A549 (cell line): ENCODE measurements at regions not wholly inside any gene's neighbourhood (a gene's known extent, or its start where the extent isn't known, plus 50 kb on each side); places are given as distances from the start of the nearest gene placed in this dataset.
A peak's percentile ranks its signal among the peaks of the same experiment; 100 is the strongest.

ENCODE experiments used
- ATAC-seq, 2 experiments: fragments of 200-7000 bp in 1 of 2; fragments of >200 bp in 1 of 2; cut with Nextera tagmentation in 1 of 2; cut with Tn5 transposase in 1 of 2; 3 replicates each; pipeline versions ENCODE4 v1.8.0 to v1.9.1; 2018 to 2020; ENCODE audit warnings: mild to moderate bottlenecking in 1 of 2, moderate library complexity in 1 of 2
- CTCF ChIA-PET: fragments of 300-600 bp; sonication (Branson Sonifier 250); formaldehyde crosslinking; extraction: SDS; loops from one replicate; lab custom pipeline; 2021; ENCODE audit warnings: antibody characterized with exemption, inconsistent platforms; lab: Yijun Ruan, JAX
- POLR2A ChIA-PET: fragments of 350-600 bp; formaldehyde crosslinking; extraction: SDS; loops from one replicate; lab custom pipeline; 2021; ENCODE audit warnings: antibody characterized with exemption, inconsistent platforms; lab: Yijun Ruan, JAX
- DNase-seq, 2 experiments: peaks; one replicate each; pipeline versions ENCODE4 v3.0.0 to v3.0.0-alpha.2; 2011 to 2016; ENCODE audit warnings: low read depth in 1 of 2, low spot score in 1 of 2
- FAIRE-seq: peaks from 2 replicates; lab custom pipeline; 2011; peaks lifted over from hg19 to GRCh38; lab: Jason Lieb, UNC
- H3K27ac ChIP-seq, 2 experiments: fragments of >200 bp; sonication (Bioruptor Twin); formaldehyde crosslinking; 3 replicates each; pipeline ENCODE4 v1.5.1; 2016 to 2017
- H3K4me1 ChIP-seq: fragments of >200 bp; sonication (Bioruptor Twin); formaldehyde crosslinking; 3 replicates; pipeline ENCODE4 v1.6.1; 2016
- H3K4me2 ChIP-seq: fragments of >200 bp; sonication (Bioruptor Twin); formaldehyde crosslinking; 3 replicates; pipeline ENCODE4 v1.6.1; 2016
- H3K4me3 ChIP-seq: fragments of >200 bp; sonication (Bioruptor Twin); formaldehyde crosslinking; 3 replicates; pipeline ENCODE4 v1.5.1; 2016
- H3K9me3 ChIP-seq: fragments of >200 bp; sonication (Bioruptor Twin); formaldehyde crosslinking; 3 replicates; pipeline ENCODE4 v1.6.1; 2016
- BHLHE40 ChIP-seq: IDR thresholded peaks from 2 replicates; pipeline ENCODE4 v1.6.1; 2012; ENCODE audit warnings: low read depth, low read length, inconsistent platforms
- CBX2 ChIP-seq: fragments of 200-600 bp; sonication (generic); IDR thresholded peaks from 2 replicates; pipeline ENCODE4 v1.6.1; 2016; ENCODE audit warnings: low read depth, mild to moderate bottlenecking, borderline replicate concordance
- CBX8 ChIP-seq: fragments of 200-600 bp; sonication (generic); IDR thresholded peaks from 2 replicates; pipeline ENCODE4 v1.6.1; 2016
- EP300 ChIP-seq, 2 experiments: fragments of >200 bp; sonication (Bioruptor Twin); formaldehyde crosslinking; IDR thresholded peaks; 2 replicates in 1 of 2; 3 replicates in 1 of 2; pipeline ENCODE4 v1.6.1; 2016 to 2017
- ESRRA ChIP-seq: fragments of 150-350 bp; IDR thresholded peaks from 2 replicates; pipeline ENCODE4 v1.6.1; 2014; ENCODE audit warnings: mild to moderate bottlenecking, low read length, borderline replicate concordance
- FOSL2 ChIP-seq, 2 experiments: fragments of 450-650 bp in 1 of 2; fragments of >200 bp in 1 of 2; sonication (Bioruptor Twin) in 1 of 2; formaldehyde crosslinking; IDR thresholded peaks; 2 replicates each; pipeline versions ENCODE4 v1.5.0 to v1.6.1; 2016 to 2020; ENCODE audit warnings: mild to moderate bottlenecking in 1 of 2, moderate library complexity in 1 of 2
- FOXS1 ChIP-seq: fragments of 250-450 bp; sonication (Bioruptor Pico); IDR thresholded peaks from 2 replicates; pipeline ENCODE4 v1.5.0; 2020; ENCODE audit warnings: mild to moderate bottlenecking, moderate library complexity
- GATA3 ChIP-seq: IDR thresholded peaks from 2 replicates; pipeline ENCODE4 v1.6.1; 2012; ENCODE audit warnings: borderline replicate concordance
- HEYL ChIP-seq: fragments of 250-450 bp; sonication (Bioruptor Pico); IDR thresholded peaks from 2 replicates; pipeline ENCODE4 v1.8.0; 2021; ENCODE audit warnings: mild to moderate bottlenecking, moderate library complexity
- HOXA7 ChIP-seq: fragments of 250-450 bp; sonication (Bioruptor Pico); IDR thresholded peaks from 2 replicates; pipeline ENCODE4 v1.5.0; 2020; ENCODE audit warnings: mild to moderate bottlenecking, moderate library complexity
- JUNB ChIP-seq: fragments of >200 bp; sonication (Bioruptor Twin); formaldehyde crosslinking; IDR thresholded peaks from 2 replicates; pipeline ENCODE4 v1.6.1; 2016
- KDM5A ChIP-seq: fragments of 200-600 bp; sonication (generic); IDR thresholded peaks from 2 replicates; pipeline ENCODE4 v1.6.1; 2016; ENCODE audit warnings: antibody characterized with exemption, mild to moderate bottlenecking
- MAFK ChIP-seq: fragments of 450-650 bp; IDR thresholded peaks from 2 replicates; pipeline ENCODE4 v1.6.1; 2014; ENCODE audit not compliant: partially characterized antibody
- MYC ChIP-seq: IDR thresholded peaks from 2 replicates; pipeline ENCODE4 v1.6.1; 2012; ENCODE audit warnings: mild to moderate bottlenecking, inconsistent platforms, low read length, improper control_type of control experiment, borderline replicate concordance
- NFE2L2 ChIP-seq: fragments of 150-350 bp; conservative IDR thresholded peaks from 2 replicates; pipeline ENCODE4 v1.6.1; 2014; ENCODE audit warnings: low read length
- NR3C1 ChIP-seq: fragments of >200 bp; sonication (Bioruptor Twin); formaldehyde crosslinking; IDR thresholded peaks from 3 replicates; pipeline ENCODE4 v1.6.1; 2017
- POLR2A ChIP-seq: IDR thresholded peaks from 2 replicates; pipeline ENCODE4 v1.6.1; 2012; ENCODE audit warnings: mild to moderate bottlenecking, low read length
- RAD21 ChIP-seq, 2 experiments: fragments of >200 bp in 1 of 2; sonication (Bioruptor Twin) in 1 of 2; formaldehyde crosslinking in 1 of 2; IDR thresholded peaks in 1 of 2; conservative IDR thresholded peaks in 1 of 2; 2 replicates in 1 of 2; 3 replicates in 1 of 2; pipeline ENCODE4 v1.6.1; 2012 to 2018; ENCODE audit warnings: inconsistent platforms in 1 of 2
- RARB ChIP-seq: fragments of 250-450 bp; sonication (Bioruptor Pico); IDR thresholded peaks from 2 replicates; pipeline ENCODE4 v1.8.0; 2021; ENCODE audit warnings: mild to moderate bottlenecking, moderate library complexity
- RNF2 ChIP-seq: fragments of 200-600 bp; sonication (generic); IDR thresholded peaks from 2 replicates; pipeline ENCODE4 v1.6.1; 2016; ENCODE audit warnings: low read depth, mild to moderate bottlenecking, antibody characterized with exemption, moderate library complexity, borderline replicate concordance
- SMC3 ChIP-seq: fragments of >200 bp; sonication (Bioruptor Twin); formaldehyde crosslinking; IDR thresholded peaks from 3 replicates; pipeline ENCODE4 v1.6.1; 2018; ENCODE audit warnings: inconsistent platforms
- WGBS: methylation state at CpG from one replicate; pipeline ENCODE4 v1.1.6; 2017; ENCODE audit errors: missing lambda C conversion rate; 5-methylcytosine and 5-hydroxymethylcytosine counted together
- TF ChIP-seq, protein P1 (sequence below): fragments of 250-450 bp; sonication (Bioruptor Pico); IDR thresholded peaks from 2 replicates; pipeline ENCODE4 v1.5.0; 2020; ENCODE audit warnings: low read depth, mild to moderate bottlenecking, moderate library complexity
- TF ChIP-seq, protein P2 (sequence below): fragments of 250-450 bp; sonication (Bioruptor Pico); IDR thresholded peaks from 2 replicates; pipeline ENCODE4 v1.5.0; 2021; ENCODE audit warnings: mild to moderate bottlenecking, moderate library complexity, borderline replicate concordance

DNA sequence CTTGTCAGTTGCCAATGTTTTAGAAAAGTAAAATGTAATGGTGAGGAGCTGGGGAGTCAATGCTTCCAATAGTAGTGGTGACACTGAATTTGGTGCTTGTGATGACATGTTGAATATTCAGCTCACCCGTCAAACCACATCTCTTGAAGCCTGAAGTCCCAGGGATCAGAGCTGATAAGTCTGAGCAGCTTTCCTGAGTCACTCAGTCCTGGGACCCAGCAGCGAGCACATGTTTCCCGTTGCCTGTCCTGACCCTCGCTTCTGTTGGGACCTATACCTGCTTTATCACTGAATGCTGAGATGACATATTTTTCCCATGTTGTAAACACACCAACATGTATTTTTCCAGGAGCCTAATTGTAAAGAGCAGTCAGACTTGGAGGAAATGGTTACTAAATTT is 693.6 kb downstream of the QKI start:
- CTCF ChIA-PET = no interaction called here
- FAIRE-seq (no peak), ATAC-seq (no peak), DNase-seq (no peak)
- no peak overlapping the region for H3K27ac ChIP-seq
- no peak for TF ChIP-seq SMC3
- TF ChIP-seq POLR2A = no peak
- peak; percentile 21 for TF ChIP-seq MAFK
- no peak for TF ChIP-seq BHLHE40
- H3K9me3 ChIP-seq = no peaks in the 10 kb centered on the region
- no peak overlapping the region for H3K4me3 ChIP-seq
- H3K4me1 ChIP-seq = no peaks in the 10 kb centered on the region
- 56% methylated on average over 4 of the region's 4 CpGs for WGBS
- no peak overlapping the region for H3K4me2 ChIP-seq
- POLR2A ChIA-PET = no interaction called here

- H3K27ac ChIP-seq = no peak overlapping the region
- WGBS = 51% methylated on average over 9 of the region's 9 CpGs
- CTCF ChIA-PET = no interaction called here
Observed at GRCh38 chr6:164107297-164107995, 692.9 kb downstream of the QKI start.

DNA sequence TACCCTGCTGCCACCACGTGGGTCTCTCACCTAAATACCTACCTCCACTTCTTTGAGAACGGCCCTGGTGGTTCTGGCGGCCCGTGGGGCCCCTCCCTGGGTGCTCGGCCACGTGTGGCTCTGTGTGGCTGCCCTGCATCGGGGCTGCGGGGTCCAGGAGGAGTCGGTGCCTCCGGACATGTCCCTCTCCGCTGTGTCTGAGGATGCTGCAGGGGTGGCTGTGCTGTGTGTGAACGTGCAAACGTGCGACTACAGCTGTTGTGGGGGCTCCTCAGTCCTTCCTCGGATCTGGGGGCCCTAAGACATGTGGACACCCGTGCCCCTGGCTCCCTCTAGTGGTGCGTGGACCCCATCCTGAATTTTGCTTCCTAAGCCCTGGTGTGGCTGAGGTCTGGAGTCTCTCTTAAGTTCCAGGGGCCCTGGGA is 691.8 kb downstream of the QKI start:
- ATAC-seq = peak; percentile 47 to 68; a peak in 4 of 6 replicates
- FAIRE-seq = no peak
- H3K4me2 ChIP-seq = no peak overlapping the region
- CTCF ChIA-PET = no interaction called here
- H3K9me3 ChIP-seq = no peaks in the 10 kb centered on the region
- H3K4me1 ChIP-seq = no peaks in the 10 kb centered on the region
- TF ChIP-seq RAD21 (conservative IDR thresholded peaks at IDR 0.05 in 1 of 2, IDR thresholded peaks at IDR 0.05 in 1 of 2) (0 out of 5 replicates have a peak, but pooled peaks of 1 of the 2 experiments have one; percentile 27), RARB (CRISPR knock-in tag) (no peak)
- WGBS = 6% methylated on average over 7 of the region's 17 CpGs
- no peak overlapping the region for H3K27ac ChIP-seq
- DNase-seq = peak in 1 of 2 experiments; percentile 17
- H3K4me3 ChIP-seq = no peak overlapping the region
- POLR2A ChIA-PET = no interaction called here

More at GRCh38 chr6:164107297-164107995, 692.9 kb downstream of the QKI start:
- TF ChIP-seq NFE2L2 (no peak), ESRRA (no peak), MAFK (no peak), RNF2 (no peak), CBX2 (no peak), HEYL (no peak), HOXA7 (CRISPR knock-in tag) (no peak), CBX8 (no peak), EP300 (IDR thresholded peaks at IDR 0.05) (no peak), KDM5A (no peak), MYC (no peak), NR3C1 (no peak), GATA3 (no peak), JUNB (no peak), FOSL2 (IDR thresholded peaks at IDR 0.05) (no peak), FOSL2 (CRISPR knock-in tag; IDR thresholded peaks at IDR 0.05) (no peak), FOXS1 (CRISPR knock-in tag) (no peak)
- TF ChIP-seq, protein P1, sequence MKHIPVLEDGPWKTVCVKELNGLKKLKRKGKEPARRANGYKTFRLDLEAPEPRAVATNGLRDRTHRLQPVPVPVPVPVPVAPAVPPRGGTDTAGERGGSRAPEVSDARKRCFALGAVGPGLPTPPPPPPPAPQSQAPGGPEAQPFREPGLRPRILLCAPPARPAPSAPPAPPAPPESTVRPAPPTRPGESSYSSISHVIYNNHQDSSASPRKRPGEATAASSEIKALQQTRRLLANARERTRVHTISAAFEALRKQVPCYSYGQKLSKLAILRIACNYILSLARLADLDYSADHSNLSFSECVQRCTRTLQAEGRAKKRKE (CRISPR knock-in tag) = no peak
- TF ChIP-seq, protein P2, sequence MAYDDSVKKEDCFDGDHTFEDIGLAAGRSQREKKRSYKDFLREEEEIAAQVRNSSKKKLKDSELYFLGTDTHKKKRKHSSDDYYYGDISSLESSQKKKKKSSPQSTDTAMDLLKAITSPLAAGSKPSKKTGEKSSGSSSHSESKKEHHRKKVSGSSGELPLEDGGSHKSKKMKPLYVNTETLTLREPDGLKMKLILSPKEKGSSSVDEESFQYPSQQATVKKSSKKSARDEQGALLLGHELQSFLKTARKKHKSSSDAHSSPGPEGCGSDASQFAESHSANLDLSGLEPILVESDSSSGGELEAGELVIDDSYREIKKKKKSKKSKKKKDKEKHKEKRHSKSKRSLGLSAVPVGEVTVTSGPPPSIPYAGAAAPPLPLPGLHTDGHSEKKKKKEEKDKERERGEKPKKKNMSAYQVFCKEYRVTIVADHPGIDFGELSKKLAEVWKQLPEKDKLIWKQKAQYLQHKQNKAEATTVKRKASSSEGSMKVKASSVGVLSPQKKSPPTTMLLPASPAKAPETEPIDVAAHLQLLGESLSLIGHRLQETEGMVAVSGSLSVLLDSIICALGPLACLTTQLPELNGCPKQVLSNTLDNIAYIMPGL (CRISPR knock-in tag) = no peak
- ATAC-seq (no peak), FAIRE-seq (no peak), DNase-seq (no peak)
- no peak overlapping the region for H3K4me2 ChIP-seq
- H3K4me1 ChIP-seq = no peaks in the 10 kb centered on the region
- no peak overlapping the region for H3K4me3 ChIP-seq
- H3K9me3 ChIP-seq = no peaks in the 10 kb centered on the region
- POLR2A ChIA-PET = no interaction called here
